Fibroblast of lung (primary cell): ENCODE measurements at regions not wholly inside any gene's neighbourhood (a gene's known extent, or its start where the extent isn't known, plus 50 kb on each side); places are given as distances from the start of the nearest gene placed in this dataset.

Experiments used
- DNase-seq, 2 donors: peaks; one replicate each; pipeline versions ENCODE4 v3.0.0 to v3.0.0-alpha.2; 2010; ENCODE audit warnings: low read depth in 2 of 2
- H2AFZ ChIP-seq: 2 replicates; pipeline ENCODE4 v1.5.1; 2012; ENCODE audit warnings: low read length, control low read depth, inconsistent platforms
- H3K27ac ChIP-seq: 2 replicates; pipeline ENCODE4 v1.5.1; 2011; ENCODE audit warnings: low read length, control low read depth; ENCODE audit not compliant: insufficient read depth
- H3K27me3 ChIP-seq: 2 replicates; pipeline ENCODE4 v1.5.1; 2011; ENCODE audit warnings: mild to moderate bottlenecking, low read length; ENCODE audit not compliant: control insufficient read depth, insufficient read depth
- H3K36me3 ChIP-seq: 2 replicates; pipeline ENCODE4 v1.5.1; 2011; ENCODE audit warnings: low read length; ENCODE audit not compliant: control insufficient read depth, insufficient read depth
- H3K4me1 ChIP-seq: 2 replicates; pipeline ENCODE4 v1.5.1; 2011; ENCODE audit warnings: low read length; ENCODE audit not compliant: control insufficient read depth, insufficient read depth; ENCODE audit errors: extremely low read depth
- H3K4me2 ChIP-seq: 2 replicates; pipeline ENCODE4 v1.5.1; 2011; ENCODE audit warnings: low read length, control low read depth; ENCODE audit not compliant: insufficient read depth; ENCODE audit errors: extremely low read depth
- H3K4me3 ChIP-seq, 4 experiments: fragments of 200-600 bp in 1 of 4; sonication (generic) in 1 of 4; replicated peaks in 1 of 4; 2 replicates each; pipeline ENCODE4 v1.5.1; 2011 to 2016; ENCODE audit warnings: low read length in 4 of 4, low read depth in 3 of 4, mild to moderate bottlenecking in 3 of 4, control low read depth in 2 of 4, inconsistent platforms in 1 of 4, mixed read lengths in 1 of 4; ENCODE audit not compliant: insufficient read depth in 1 of 4; ENCODE audit errors: control extremely low read depth in 1 of 4
- H3K79me2 ChIP-seq: 2 replicates; pipeline ENCODE4 v1.5.1; 2012; ENCODE audit warnings: mild to moderate bottlenecking, low read length, inconsistent platforms; ENCODE audit not compliant: control insufficient read depth, insufficient read depth
- H3K9ac ChIP-seq: 2 replicates; pipeline ENCODE4 v1.5.1; 2011; ENCODE audit warnings: mild to moderate bottlenecking, low read length, control low read depth; ENCODE audit not compliant: insufficient read depth
- H3K9me3 ChIP-seq: 2 replicates; pipeline ENCODE4 v1.5.1; 2012; ENCODE audit warnings: low read depth, low read length; ENCODE audit not compliant: control insufficient read depth, insufficient read depth
- H4K20me1 ChIP-seq: 2 replicates; pipeline ENCODE4 v1.5.1; 2011; ENCODE audit warnings: low read length; ENCODE audit not compliant: control insufficient read depth, insufficient read depth; ENCODE audit errors: extremely low read depth
- EZH2 ChIP-seq: IDR thresholded peaks from 2 replicates; pipeline ENCODE4 v1.5.1; 2012; ENCODE audit warnings: low read length, control low read depth, mild to moderate bottlenecking; ENCODE audit errors: missing control alignments
- TF ChIP-seq, protein P1 (sequence below), 2 donors: IDR thresholded peaks in 1 of 2; conservative IDR thresholded peaks in 1 of 2; 1 replicate in 1 of 2; 2 replicates in 1 of 2; pipeline ENCODE4 v1.5.1; 2011 to 2012; ENCODE audit warnings: low read length in 2 of 2, control low read depth in 1 of 2, inconsistent platforms in 1 of 2, low read depth in 1 of 2, mild to moderate bottlenecking in 1 of 2

DNA sequence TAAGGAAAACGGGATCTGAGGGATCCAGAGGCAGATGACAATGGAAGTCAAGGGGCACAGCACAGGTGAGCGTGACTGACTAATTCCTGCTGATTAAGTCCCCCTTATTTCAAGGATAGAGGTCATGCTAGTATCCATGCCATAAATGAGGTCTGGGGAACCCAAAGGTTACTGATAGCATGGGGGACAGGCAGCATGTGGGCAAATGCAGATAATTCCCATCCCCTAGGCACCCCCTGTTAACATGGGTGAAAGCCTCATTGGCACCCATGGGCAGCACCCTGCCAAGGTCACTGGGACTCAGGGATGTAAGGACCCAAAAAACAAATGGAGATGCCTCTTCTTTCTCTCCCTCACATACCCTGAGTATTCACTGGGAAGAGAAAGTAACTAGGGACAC, 139.7 kb downstream of the WDR11 start:
- Histone ChIP-seq H3K36me3 (no peaks in the 10 kb centered on the region), H2AFZ (no peak overlapping the region), H3K4me2 (no peak overlapping the region), H3K27ac (no peak overlapping the region), H3K27me3 (no peaks in the 10 kb centered on the region), H3K4me3 (no peak overlapping the region), H3K79me2 (no peaks in the 10 kb centered on the region), H3K4me1 (no peaks in the 10 kb centered on the region), H3K9me3 (no peaks in the 10 kb centered on the region), H4K20me1 (no peaks in the 10 kb centered on the region), H3K9ac (no peak overlapping the region)
- TF ChIP-seq, protein P1, sequence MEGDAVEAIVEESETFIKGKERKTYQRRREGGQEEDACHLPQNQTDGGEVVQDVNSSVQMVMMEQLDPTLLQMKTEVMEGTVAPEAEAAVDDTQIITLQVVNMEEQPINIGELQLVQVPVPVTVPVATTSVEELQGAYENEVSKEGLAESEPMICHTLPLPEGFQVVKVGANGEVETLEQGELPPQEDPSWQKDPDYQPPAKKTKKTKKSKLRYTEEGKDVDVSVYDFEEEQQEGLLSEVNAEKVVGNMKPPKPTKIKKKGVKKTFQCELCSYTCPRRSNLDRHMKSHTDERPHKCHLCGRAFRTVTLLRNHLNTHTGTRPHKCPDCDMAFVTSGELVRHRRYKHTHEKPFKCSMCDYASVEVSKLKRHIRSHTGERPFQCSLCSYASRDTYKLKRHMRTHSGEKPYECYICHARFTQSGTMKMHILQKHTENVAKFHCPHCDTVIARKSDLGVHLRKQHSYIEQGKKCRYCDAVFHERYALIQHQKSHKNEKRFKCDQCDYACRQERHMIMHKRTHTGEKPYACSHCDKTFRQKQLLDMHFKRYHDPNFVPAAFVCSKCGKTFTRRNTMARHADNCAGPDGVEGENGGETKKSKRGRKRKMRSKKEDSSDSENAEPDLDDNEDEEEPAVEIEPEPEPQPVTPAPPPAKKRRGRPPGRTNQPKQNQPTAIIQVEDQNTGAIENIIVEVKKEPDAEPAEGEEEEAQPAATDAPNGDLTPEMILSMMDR (conservative IDR thresholded peaks at IDR 0.05 in 1 of 2, IDR thresholded peaks at IDR 0.05 in 1 of 2; ENCODE audit: low read depth in 1 of 2, low read length in 2 of 2): no peak
- TF ChIP-seq EZH2: no peak
- no peak for DNase-seq

DNA sequence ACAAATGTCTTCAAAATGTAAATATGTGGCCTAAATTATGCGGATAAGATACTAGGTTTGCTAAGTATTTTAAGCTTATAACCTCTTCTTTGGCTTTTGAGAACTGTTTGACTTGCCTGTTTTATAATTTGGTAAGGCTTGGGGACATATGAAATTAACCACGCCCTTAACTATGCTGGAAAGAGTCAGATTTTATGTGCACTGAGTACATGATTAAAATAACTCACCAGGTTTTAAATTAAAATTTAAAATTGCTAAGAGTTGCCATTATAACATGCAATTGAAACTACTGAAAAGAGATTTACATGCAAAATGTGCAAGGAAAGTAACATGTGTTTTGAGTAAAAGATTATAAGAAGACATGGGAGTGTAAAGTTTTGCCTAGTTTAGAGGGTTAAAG, 141.9 kb downstream of the WDR11 start:
- no peaks in the 10 kb centered on the region for H3K79me2 ChIP-seq
- no peak for DNase-seq
- no peaks in the 10 kb centered on the region for H3K27me3 ChIP-seq
- no peaks in the 10 kb centered on the region for H3K4me1 ChIP-seq
- no peaks in the 10 kb centered on the region for H4K20me1 ChIP-seq
- no peak overlapping the region for H2AFZ ChIP-seq
- H3K4me3 ChIP-seq: no peak overlapping the region
- no peaks in the 10 kb centered on the region for H3K9me3 ChIP-seq
- no peak overlapping the region for H3K9ac ChIP-seq
- no peaks in the 10 kb centered on the region for H3K36me3 ChIP-seq
- TF ChIP-seq, protein P1 (conservative IDR thresholded peaks at IDR 0.05 in 1 of 2, IDR thresholded peaks at IDR 0.05 in 1 of 2; ENCODE audit: low read depth in 1 of 2, low read length in 2 of 2): no peak
- no peak for TF ChIP-seq EZH2
- H3K4me2 ChIP-seq: no peak overlapping the region
- no peak overlapping the region for H3K27ac ChIP-seq

DNA sequence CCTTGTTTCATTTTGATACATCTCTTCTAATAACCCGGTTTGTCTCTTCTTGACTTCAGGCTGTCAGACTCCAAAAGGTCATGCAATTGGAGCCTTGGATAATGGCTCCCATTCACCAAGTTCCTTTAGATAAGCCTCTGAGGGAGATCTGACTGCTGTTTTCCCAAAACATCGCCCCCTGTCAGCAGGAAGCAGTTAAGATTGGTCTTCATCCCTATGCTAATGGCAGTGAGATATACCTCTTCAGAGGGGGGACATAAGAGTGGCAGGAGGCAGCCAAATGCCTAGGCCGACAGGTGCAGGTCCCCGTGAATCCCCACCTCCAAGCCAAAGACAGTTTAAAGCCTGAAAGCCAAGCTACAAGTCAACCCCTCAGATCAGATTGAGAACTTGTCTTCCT, 144.6 kb downstream of the WDR11 start:
- H3K36me3 ChIP-seq: no peaks in the 10 kb centered on the region
- no peaks in the 10 kb centered on the region for H4K20me1 ChIP-seq
- H2AFZ ChIP-seq: no peak overlapping the region
- no peak overlapping the region for H3K4me2 ChIP-seq
- H3K4me3 ChIP-seq: no peak overlapping the region
- H3K4me1 ChIP-seq: no peaks in the 10 kb centered on the region
- no peak for DNase-seq
- no peak overlapping the region for H3K9ac ChIP-seq
- no peaks in the 10 kb centered on the region for H3K27me3 ChIP-seq
- no peak for TF ChIP-seq EZH2
- TF ChIP-seq, protein P1 (conservative IDR thresholded peaks at IDR 0.05 in 1 of 2, IDR thresholded peaks at IDR 0.05 in 1 of 2; ENCODE audit: low read depth in 1 of 2, low read length in 2 of 2): no peak
- no peaks in the 10 kb centered on the region for H3K79me2 ChIP-seq
- no peak overlapping the region for H3K27ac ChIP-seq
- H3K9me3 ChIP-seq: no peaks in the 10 kb centered on the region
